Psoas muscle (tissue), 7 donors: ENCODE measurements at regions not wholly inside any gene's neighbourhood (a gene's known extent, or its start where the extent isn't known, plus 50 kb on each side); places are given as distances from the start of the nearest gene placed in this dataset.

Source experiments
- ATAC-seq, 4 donors: fragments of 200-7000 bp; cut with Tn5 transposase; one replicate each; pipeline ENCODE4 v1.9.1; 2020; ENCODE audit warnings: moderate library complexity in 3 of 4, mild to moderate bottlenecking in 2 of 4
- DNase-seq, 2 donors: peaks; one replicate each; pipeline ENCODE4 v3.0.0-alpha.2; 2020
- H3K27ac ChIP-seq: fragments of 200-600 bp; one replicate; pipeline ENCODE4 v1.8.0; 2022
- H3K27me3 ChIP-seq, 3 donors: fragments of 200-600 bp in 1 of 3; one replicate each; pipeline versions ENCODE4 v1.6.1 to v1.8.0; 2013 to 2022; ENCODE audit warnings: low read length in 2 of 3, mild to moderate bottlenecking in 2 of 3, moderate library complexity in 1 of 3; ENCODE audit not compliant: insufficient read depth in 3 of 3
- H3K36me3 ChIP-seq, 2 donors: fragments of 200-600 bp in 1 of 2; one replicate each; pipeline versions ENCODE4 v1.6.1 to v1.8.0; 2013 to 2022; ENCODE audit warnings: low read depth in 1 of 2, mild to moderate bottlenecking in 1 of 2, moderate library complexity in 1 of 2; ENCODE audit not compliant: insufficient read depth in 1 of 2
- H3K4me1 ChIP-seq: fragments of 200-600 bp; one replicate; pipeline ENCODE4 v1.8.0; 2022
- H3K4me3 ChIP-seq: fragments of 200-600 bp; one replicate; pipeline ENCODE4 v1.8.0; 2022; ENCODE audit warnings: mild to moderate bottlenecking
- H3K9me3 ChIP-seq: fragments of 200-600 bp; one replicate; pipeline ENCODE4 v1.8.0; 2022
- CTCF ChIP-seq: fragments of 200-600 bp; IDR thresholded peaks from one replicate; pipeline ENCODE4 v1.8.0; 2022; ENCODE audit warnings: antibody characterized with exemption
- WGBS, 3 donors: extraction: QIAGEN DNeasy Blood & Tissue Kit; methylation state at CpG; one replicate each; pipeline versions ENCODE4 v1.1.6 to v1.1.7; 2013; 5-methylcytosine and 5-hydroxymethylcytosine counted together
- intact Hi-C, 2 donors: fragments of 100-400 bp; cut with DNase I; formaldehyde crosslinking; loops; one replicate each; pipeline versions ENCODE4 v1.11.0 to v1.14.2; 2022
- donor health status: healthy with polysubstance abuse.
- donor health status: DM: no; HTN: no; CAD: no; lungs with moderate emphysema.
- donor health status: Bipolar disorder and iron deficiency.
- donor health status: healthy.
- donor health status: DM: yes; HTN: yes; CAD: no.
- donor health status: DM: no; HTN: no; CAD: no.
- donor health status: DM: yes; HTN: yes; CAD: no.

GRCh38 chr1:221439008-221439746 is 302.7 kb downstream of the DUSP10 start:
- peak overlapping the region; percentile 89 for H3K27ac ChIP-seq
- H3K4me3 ChIP-seq = no peak overlapping the region
- intact Hi-C loops = loop anchor here (5.0 to 10.0 kb wide), 3 partner anchors 177 to 634 kb away; no protein-coding TSS in a partner anchor
- ATAC-seq (peak; percentile 85 to 89 (median 86)), DNase-seq (no peak)
- H3K36me3 ChIP-seq = no peaks in the 10 kb centered on the region
- H3K27me3 ChIP-seq = no peaks in the 10 kb centered on the region
- no peaks in the 10 kb centered on the region for H3K9me3 ChIP-seq
- TF ChIP-seq CTCF = no peak
- H3K4me1 ChIP-seq = peaks cover 14% of the 10 kb centered on the region
- WGBS, 3 donors = 62 to 79% (median 72%) methylated on average over 4 of the region's 4 CpGs

- H3K27me3 ChIP-seq = no peaks in the 10 kb centered on the region
- DNase-seq = no peak
- intact Hi-C loops = loop anchor here (5.0 to 10.0 kb wide), 3 partner anchors 178 to 635 kb away; no protein-coding TSS in a partner anchor
- peaks cover 14% of the 10 kb centered on the region for H3K4me1 ChIP-seq
- 24 to 35% (median 32%) methylated on average over 4 of the region's 4 CpGs for WGBS, 3 donors
- no peak for TF ChIP-seq CTCF
- H3K36me3 ChIP-seq = no peaks in the 10 kb centered on the region
- peak overlapping the region; percentile 37 for H3K4me3 ChIP-seq
- peak overlapping the region; percentile 89 for H3K27ac ChIP-seq
- no peaks in the 10 kb centered on the region for H3K9me3 ChIP-seq
- ATAC-seq = peak; percentile 87 to 90 (median 88)
Measured at GRCh38 chr1:221439747-221440501, 302.0 kb downstream of the DUSP10 start.

GRCh38 chr1:221440658-221441057 is 301.2 kb downstream of the DUSP10 start:
- peaks cover 14% of the 10 kb centered on the region for H3K4me1 ChIP-seq
- DNase-seq (no peak), ATAC-seq (peak in 3 of 4 donors; percentile 63 to 73 (median 66))
- H3K4me3 ChIP-seq = peak overlapping the region; percentile 37
- H3K27ac ChIP-seq = peak overlapping the region; percentile 89
- no peaks in the 10 kb centered on the region for H3K9me3 ChIP-seq
- intact Hi-C loops = no loop called here
- no peaks in the 10 kb centered on the region for H3K36me3 ChIP-seq
- no peaks in the 10 kb centered on the region for H3K27me3 ChIP-seq
- peak; percentile 28 for TF ChIP-seq CTCF
- 14 to 25% (median 24%) methylated on average over 5 of the region's 5 CpGs for WGBS, 3 donors

GRCh38 chr1:221442056-221442455 is 299.8 kb downstream of the DUSP10 start:
- ATAC-seq (no peak), DNase-seq (no peak)
- peaks cover 14% of the 10 kb centered on the region for H3K4me1 ChIP-seq
- no peaks in the 10 kb centered on the region for H3K36me3 ChIP-seq
- 61 to 78% (median 61%) methylated on average over 3 of the region's 3 CpGs for WGBS, 3 donors
- H3K27me3 ChIP-seq = no peaks in the 10 kb centered on the region
- H3K27ac ChIP-seq = no peak overlapping the region
- no peak for TF ChIP-seq CTCF
- intact Hi-C loops = no loop called here
- H3K4me3 ChIP-seq = no peak overlapping the region
- no peaks in the 10 kb centered on the region for H3K9me3 ChIP-seq
